ENCODE measurements at regions not wholly inside any gene's neighbourhood (a gene's known extent, or its start where the extent isn't known, plus 50 kb on each side); places are given as distances from the start of the nearest gene placed in this dataset.
"Not testable (repeated sequence)": the region's sequence is repeated elsewhere in the genome, so short reads cannot be mapped to it uniquely, and the experiment has no call there.

DNA sequence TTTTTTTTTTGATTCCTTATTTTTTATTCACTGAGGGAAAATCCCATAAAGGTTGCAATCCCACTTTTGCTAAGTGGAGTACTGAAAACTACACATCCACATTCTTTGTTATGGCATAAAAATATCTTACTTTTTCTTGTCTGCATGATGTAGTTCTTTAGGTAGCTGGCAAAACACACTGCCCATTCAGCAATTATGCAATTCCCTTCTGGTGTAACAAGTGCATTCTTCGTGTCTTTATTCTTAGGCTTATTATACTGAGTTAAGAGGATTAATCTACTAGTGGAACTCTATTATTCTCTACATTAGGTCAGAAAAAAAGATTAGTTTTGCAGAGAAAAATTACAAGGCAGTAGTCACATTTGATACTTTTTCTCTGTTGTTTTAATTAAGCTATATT, 403.8 kb upstream of the GBE1 start:
- DNase-seq (ENCODE audit: low read depth): no peak

DNA sequence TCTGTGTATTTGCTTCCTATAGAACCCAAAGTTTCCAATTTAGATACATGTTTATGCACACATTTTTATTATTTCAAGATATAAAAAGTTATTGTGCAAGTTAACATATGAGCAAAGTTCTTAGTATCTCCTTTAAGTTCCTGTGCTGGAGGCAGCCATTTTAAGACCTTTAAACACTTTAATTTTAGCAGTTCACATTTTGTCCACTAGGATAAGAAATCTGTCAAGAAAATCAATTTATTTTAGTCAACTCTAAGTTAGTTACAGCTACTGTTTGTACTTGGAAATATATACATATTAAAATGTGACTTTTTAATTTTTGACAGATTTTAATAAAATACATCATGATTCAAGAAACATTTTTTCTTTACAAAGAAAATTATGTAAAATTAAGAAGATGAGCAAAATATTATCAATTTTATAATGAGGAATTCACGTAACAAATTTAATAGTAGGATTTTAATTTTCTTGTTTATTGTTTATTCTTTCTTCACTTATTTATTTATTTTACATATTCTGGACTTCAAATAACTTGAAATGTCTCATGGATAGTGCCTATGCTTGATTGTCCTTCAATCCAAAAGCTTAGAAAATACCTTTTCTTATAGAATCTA, 402.6 kb upstream of the GBE1 start:
- no peak for DNase-seq (ENCODE audit: low read depth)

DNA sequence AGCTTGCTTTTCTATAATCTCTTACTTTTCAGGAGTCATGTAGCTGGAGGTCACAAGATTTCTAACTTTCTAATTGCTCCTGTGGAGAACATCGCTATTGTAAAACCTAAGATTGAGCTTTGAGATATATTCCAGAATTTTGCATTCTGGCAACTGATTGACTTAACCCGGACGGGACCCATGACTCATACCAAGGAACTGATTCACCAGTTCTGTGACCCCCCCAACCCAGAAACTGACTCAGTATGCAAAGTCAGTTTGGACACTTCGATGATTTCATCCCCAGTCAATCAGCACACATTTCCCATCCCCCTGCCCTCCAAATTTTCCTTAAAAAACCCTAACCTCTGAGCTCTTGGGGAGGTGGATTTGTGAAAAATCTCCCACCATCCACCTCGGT, 396.5 kb upstream of the GBE1 start:
- no peak for DNase-seq (ENCODE audit: low read depth)

DNA sequence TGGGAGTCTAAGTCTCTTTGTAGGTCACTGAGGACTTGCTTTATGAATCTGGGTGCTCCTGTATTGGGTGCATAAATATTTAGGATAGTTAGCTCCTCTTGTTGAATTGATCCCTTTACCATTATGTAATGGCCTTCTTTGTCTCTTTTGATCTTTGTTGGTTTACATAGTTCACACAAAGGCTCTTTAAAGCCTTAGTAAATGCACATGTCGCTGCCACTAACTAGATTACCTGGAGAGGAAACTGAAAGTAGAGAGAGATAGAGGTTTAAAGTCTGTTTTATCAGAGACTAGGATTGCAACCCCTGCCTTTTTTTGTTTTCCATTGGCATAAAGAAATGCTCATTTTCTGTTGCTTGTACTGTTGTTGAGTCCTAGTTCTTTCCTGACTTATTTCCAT, 392.4 kb upstream of the GBE1 start:
- not testable (repeated sequence) for DNase-seq (ENCODE audit: low read depth)

DNA sequence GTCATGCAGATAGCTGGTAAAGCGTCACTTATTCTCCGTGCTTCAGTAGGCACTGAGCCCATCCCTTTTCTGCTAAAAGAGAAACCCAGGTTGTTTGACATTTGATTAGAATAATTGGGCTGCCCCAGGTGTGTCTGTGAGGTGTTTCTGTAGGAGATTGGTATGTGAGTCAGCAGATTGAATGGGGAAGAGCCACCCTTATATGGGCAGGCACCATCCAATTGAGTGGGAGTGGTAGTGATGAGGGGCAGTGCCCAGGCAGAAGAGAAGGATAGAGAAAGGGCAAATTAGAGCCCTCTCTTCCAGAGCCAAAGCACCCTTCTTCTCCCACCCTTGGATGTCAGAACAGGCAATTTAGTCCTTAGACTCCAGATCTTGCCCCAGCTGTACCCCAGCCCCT, 384.3 kb upstream of the GBE1 start:
- no peak for DNase-seq (ENCODE audit: low read depth)

DNA sequence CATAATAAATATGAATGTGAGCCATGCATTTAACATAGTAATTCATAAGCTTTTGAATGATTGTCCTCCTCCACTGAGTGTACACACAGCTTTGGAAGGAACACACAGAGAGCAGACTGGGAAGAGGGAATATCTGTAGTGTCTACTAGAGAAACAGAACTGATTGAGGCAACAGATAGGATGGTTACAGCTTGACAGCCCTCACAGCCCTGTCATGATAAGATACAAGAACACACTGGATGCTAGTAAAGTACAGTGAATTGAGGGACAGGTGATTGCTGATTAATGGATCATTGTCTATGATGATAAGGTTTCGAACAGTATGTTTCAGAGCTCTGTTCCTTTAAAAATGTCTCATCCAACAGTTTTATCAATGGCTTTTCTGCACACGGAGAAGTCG, 383.4 kb upstream of the GBE1 start:
- DNase-seq (ENCODE audit: low read depth): no peak

DNA sequence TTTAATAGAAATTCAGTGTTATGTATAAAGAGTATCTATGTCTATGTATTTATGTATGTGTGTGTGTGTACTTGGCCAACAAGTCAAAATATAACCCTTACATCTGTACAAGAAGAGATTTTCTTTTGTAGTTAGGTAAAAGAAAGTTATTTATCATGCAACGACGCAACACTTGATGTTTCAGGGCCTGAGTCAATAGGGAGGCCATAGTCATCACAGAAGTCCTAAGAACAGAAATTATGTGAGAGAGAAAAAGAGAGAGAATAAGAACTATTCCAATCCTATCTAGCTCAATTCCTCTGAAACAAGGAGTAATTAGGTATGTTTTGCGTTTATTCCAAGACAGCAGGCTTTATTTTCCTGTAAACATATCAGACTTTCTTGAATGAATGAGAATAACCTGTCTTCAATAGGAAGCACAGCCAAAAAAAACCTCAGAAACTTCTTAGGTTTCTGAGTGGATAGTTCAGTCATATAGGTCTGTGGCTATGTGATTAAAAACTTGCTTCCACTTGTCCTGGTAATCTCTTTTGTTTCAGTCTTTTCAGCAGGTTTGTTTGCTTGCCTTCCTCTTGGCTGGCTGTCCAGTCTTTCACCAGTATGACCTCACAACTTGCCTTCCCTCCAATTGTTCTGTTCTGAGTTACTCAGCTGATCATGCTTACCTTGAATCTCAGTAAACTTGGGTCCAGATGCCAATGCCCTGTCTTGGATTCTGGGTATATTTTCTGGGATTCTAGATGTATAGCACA, 382.4 kb upstream of the GBE1 start:
- DNase-seq (ENCODE audit: low read depth): no peak

DNA sequence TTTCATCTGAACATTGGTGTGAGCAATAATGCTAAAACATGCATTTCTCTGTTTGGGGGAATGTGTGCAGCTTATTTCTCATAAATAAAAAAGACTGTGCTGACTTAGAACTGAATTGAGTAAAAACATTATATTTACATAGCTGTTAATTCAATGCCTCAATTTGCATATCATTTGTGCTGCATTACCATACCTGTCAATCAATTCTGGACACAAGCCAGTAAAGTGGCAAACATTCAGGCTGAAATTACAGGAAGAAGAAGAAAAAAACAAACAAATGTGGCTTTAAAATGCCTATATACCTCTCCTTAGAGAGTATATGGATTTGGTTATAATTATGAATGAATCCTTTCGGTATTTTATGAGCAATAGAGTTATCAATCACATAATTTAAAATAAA, 380.1 kb upstream of the GBE1 start:
- no peak for DNase-seq (ENCODE audit: low read depth)

DNA sequence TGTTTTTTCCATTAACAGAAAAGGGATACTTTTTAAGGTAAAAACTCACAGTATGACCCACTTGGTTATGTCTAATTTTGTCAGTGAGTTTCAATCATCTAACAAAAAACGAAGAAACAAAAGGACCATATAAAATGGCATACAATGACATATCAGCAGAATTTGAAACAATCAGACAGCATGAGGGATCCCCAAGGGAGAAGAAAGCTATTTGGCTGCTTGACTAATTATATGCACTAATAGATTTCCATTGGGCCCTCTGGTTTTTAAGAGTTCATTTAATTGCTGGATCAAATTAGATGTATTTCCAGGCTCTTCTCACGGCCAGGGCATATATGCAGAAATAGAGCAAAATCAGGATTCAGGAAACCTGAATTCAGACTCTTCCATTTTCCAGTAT, 376.4 kb upstream of the GBE1 start:
- no peak for DNase-seq (ENCODE audit: low read depth)

DNA sequence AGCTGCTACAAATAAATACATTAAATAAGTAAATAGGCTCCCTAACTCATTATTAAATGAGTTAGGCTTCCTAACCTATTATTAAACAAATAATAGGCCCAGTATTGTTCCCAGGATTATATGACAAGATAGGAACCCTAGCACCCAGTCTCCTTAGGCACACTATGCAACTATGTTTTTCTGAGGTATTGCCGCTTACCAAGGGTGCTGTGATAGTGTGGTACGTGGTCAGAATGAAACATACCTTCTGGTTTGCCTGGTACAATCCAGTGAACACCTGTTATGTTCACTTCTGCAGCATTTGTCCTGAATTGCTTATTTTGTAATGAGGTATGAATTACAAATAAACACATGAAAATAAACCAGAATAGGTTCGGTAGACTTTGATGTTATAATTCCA, 375.6 kb upstream of the GBE1 start:
- DNase-seq (ENCODE audit: low read depth): no peak

DNA sequence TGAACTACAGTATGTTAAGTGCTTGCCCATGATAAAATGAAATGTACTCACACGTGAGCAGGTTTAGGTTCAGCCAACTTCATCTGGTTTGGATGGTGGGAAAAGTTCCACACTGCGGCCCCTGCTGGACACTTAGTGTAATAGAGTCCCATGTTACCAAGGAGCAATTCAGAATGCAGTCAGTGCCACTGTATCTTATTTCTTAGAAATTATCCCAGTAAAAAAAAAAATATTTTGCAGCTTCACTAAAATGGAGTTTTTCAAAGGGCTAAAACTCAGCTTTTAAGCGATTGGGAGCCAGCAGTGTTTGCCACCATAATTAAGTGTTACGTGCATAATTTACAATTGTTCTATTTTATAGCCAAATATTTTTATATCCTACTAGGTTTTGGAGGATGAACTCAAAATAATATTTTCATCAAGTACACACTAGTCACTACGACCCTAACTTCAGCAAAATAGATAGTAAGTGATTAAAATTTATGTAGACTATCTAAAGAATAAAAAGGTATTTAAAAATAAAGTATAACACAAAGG, 371.7 kb upstream of the GBE1 start:
- DNase-seq (ENCODE audit: low read depth): peak; percentile 8

DNA sequence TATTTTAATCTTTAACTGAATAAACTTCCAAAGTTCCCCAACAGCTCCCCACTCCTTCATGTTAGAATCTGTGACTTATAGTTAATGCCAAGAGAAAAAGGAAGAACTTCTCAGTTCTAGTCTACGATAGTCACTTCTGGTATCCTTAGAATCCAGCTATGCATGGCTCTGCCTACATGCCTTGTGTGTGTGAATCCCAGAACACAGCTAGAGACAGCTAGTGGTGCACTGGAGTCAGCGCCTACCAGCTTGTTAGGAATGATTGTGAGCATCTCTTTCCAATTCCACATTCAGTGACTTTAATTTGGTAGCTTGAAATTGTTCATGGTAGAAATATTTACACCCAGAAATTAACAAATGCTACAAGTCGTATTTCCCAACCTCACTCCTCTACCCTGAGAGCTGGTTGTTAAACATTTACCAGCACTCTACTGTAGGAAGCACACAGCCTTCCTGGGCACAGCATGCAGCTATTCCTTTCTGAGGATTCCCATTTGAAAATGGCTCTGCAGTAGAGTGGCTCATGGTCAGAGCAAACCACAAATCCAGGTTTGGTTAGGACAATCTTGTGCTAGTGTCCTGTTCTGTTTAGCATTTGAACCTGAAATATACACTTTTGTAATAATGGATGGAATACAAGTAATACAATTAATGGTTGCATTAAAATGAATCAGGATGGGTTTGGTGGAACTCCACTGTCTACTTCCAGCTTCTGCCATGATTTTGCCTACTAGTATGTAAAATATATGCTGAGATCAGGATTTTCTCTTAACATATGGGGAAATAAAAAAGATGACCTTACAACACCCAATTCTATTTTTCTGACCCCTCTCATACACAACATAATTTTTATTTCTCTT, 371.0 kb upstream of the GBE1 start:
- no peak for DNase-seq (ENCODE audit: low read depth)

DNA sequence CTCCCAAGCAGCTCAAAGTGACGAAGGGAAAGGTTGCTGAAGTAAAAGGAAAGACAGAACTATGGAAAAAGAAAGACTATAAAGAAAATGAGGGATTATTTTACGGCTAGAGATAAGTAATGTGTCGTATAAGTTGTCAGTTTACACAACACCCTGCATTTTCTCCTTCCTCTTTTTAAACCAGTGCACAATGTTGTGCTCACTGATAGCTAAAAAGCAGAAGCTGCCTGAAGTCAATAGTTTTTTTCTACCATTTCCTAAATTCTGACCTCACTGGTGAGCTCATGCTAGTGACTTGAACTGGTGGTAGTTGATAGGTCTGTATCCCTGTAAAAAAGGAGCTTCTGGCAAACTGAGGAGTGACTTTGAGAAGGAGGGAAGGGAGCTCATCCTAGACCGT, 368.6 kb upstream of the GBE1 start:
- no peak for DNase-seq (ENCODE audit: low read depth)

DNA sequence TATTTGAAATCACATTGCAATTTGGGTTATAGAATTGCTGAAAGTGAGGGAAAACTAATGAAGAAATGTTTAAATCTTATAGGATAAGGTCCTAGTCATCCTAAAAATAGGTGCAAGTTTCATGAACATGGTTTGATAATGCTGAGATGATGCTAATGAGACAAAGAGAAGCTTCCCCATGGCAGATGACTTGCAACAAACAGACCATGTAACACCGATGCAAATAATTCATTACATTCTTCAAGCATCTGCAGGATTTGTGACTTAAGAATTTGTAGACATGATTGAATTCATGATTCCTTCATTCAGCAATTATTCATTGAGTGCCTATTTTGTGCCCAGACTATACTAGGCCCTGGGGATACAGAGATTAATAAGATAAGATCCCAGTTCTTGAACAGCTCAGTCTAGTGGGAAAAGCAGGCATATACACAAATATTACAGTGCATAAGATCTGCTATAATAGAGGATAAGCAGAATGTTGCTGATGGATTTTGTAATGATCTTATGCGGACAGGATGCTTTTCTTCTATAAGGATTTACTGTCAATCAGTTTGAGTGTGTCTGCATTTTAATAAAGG, 367.9 kb upstream of the GBE1 start:
- no peak for DNase-seq (ENCODE audit: low read depth)

DNA sequence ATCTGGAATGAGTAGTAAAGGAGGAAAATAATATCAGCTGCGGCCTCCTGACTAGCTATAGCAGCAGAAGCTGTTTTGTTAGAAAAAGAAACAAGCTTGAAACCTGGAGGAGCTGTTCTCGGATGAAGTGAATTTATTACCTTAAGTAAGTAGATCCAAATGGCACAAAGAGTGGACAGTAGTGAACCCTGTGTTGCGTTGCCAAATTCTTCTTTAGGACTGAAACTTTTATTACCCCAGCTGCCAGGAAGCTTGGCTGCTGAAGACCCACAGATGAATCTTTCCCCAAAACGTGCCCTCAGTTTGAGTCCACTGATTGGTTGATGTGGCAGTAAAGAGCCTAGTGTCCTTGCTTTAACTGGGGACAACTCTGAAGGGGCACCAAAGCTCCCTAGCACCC, 366.8 kb upstream of the GBE1 start:
- DNase-seq (ENCODE audit: low read depth): no peak

DNA sequence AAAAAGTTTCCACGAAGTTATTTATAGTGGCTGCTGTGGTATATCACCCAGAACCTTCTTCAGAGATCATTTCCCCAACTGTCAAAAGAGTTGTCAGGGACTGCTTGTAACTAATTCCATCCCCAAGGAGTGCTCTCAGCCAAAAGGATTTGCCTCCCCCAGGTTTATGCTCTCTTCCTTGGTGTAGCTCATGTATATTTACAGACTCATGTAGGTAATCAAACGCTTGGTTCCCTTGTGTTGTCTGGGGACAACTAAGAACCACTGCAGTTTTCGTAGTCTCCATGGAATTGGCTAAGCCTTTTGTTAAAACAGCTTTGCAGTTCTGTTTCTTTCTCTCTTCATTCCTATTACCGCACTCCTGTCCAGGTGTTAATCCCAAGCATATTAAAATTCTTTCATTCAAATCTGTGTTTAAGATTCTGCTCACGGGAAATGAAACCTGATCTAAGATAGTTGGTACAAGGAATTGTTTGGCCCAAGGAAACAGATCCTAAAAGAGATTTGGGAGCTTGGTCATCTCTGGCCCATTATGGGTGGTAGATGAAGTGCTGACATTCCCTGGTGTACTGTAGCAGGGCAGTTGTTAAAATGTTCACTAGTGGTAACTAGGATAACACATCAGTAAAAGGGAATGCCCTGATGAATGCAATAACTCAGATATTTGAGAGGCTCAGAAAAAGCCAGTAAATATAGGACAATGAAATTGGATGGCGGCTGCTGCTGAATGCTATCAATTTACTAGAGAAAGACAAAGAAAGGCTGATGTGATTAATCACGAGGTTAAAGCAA, 361.3 kb upstream of the GBE1 start:
- DNase-seq (ENCODE audit: low read depth): no peak

DNA sequence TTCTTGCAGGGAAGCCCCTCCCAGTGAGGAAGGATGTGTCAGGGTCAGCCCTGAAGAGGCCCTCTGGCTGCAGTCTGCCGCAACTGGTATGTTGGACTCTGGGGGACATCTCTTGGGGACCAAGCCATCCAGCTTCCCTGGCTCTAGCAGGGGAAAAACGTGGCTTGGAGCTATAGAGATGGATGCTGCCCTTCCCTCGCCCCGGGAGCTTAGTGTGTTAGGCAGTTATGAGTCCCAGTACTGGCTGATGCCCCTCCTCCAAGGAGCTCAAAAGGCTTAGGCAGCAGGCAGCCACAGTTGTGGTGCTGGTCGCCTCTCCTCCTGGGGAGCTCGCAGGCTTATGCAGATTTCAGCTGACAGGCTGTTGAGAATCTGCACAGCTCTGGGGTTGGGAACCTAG, 353.1 kb upstream of the GBE1 start:
- DNase-seq (ENCODE audit: low read depth): no peak

DNA sequence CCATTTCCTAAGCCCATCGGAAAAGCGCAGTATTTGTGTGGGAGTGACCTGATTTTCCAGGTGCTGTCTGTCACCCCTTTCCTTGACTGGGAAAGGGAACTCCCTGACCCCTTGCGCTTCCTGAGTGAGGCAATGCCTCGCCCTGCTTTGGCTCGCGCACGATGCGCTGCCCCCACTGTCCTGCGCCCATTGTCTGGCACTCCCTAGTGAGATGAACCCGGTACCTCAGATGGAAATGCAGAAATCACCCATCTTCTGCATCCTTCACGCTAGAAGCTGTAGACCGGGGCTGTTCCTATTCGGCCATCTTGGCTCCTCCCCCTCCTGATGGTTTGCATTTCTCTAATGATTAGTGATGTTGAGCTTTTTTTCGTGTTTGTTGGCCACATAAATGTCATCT, 349.3 kb upstream of the GBE1 start:
- DNase-seq (ENCODE audit: low read depth): not testable (repeated sequence)

DNA sequence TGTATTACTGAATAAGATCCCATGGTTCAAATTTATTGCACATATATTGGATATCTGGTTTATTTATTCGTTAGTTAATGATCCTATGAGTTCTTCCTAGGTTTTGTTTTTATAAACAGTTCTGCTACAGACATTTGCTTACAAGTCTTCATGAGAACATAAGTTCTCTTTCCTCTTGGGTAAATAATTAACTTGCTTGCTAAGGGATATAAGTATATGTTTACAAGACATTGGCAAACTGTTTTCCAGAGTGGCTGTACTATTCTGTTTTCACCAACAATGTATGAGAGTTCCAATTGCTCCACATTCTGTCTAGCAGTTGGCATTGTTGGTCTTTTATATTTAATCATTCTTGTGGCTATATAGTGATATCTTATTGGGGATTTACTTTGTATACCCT, 341.8 kb upstream of the GBE1 start:
- no peak for DNase-seq (ENCODE audit: low read depth)

DNA sequence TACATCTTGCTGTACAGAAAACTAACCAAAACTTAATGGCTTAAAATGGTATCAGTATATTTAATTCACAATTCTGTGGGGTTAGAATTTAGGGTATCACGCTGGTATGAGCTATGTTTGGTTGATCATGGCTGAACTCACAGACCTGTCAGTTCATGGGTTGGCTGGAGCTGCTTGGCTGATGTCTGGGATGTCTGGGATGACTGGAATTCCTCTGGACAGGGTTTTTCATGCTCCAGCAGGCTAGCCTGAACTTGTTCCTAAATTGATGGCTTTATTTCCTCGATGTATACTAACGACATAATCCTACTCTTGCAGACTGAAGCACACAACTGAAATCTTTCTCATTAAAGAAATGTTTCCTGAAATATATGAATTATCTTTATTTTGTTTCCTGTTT, 338.9 kb upstream of the GBE1 start:
- no peak for DNase-seq (ENCODE audit: low read depth)

DNA sequence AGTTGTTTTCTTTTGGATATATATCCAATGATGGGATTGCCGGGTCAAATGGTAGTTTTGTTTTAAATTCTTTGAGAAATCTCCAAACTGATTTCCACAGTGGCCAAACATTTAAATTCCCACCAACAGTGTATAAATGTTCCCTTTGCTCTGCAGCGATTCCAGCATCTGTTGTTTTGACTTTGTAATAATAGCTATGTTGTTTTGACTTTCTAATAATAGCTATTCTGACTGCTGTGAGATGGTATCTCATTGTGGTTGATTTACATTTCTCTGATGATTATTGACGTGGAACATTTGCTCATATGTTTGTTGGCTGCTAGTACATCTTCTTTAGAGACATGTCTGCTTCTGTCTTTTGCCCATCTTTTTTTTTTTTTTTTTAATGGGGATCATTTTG, 332.2 kb upstream of the GBE1 start:
- DNase-seq (ENCODE audit: low read depth): no peak

DNA sequence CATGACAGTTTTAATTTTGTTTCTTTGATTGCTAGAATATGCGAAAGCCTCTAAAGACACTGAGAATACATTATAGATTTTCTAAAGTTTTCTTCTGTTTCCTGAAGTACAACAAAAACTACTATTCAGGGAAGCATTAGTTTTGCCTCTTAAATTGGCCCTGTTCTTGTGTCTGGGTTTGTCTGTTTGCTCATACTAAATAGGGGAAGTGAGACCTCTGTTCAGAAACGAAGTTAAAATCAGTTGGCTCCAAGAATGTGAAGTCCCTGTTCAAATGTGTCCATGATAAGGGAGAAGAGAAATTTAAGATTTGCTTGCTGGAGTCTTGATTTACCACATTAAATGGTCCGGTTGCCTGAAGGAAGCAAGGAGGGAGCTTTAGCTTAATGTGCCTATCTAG, 327.3 kb upstream of the GBE1 start:
- DNase-seq (ENCODE audit: low read depth): no peak

All from activated T-cell treated with anti-CD3 and anti-CD28 coated beads for 48 hours (primary cell).